Hepatocyte (in vitro differentiated cells): ENCODE measurements at regions not wholly inside any gene's neighbourhood (a gene's known extent, or its start where the extent isn't known, plus 50 kb on each side); places are given as distances from the start of the nearest gene placed in this dataset.
A peak's percentile ranks its signal among the peaks of the same experiment; 100 is the strongest.

Experiments used
- DNase-seq: peaks from one replicate; pipeline ENCODE4 v3.0.0-alpha.2; 2016; ENCODE audit warnings: low spot score
- H2AFZ ChIP-seq: fragments of 200-600 bp; sonication (generic); 2 replicates; pipeline ENCODE4 v1.6.0; 2016; ENCODE audit warnings: antibody characterized with exemption, mild to moderate bottlenecking
- H3K27ac ChIP-seq: fragments of 200-600 bp; sonication (generic); 2 replicates; pipeline ENCODE4 v1.5.1; 2016; ENCODE audit warnings: mild to moderate bottlenecking
- H3K27me3 ChIP-seq: fragments of 200-600 bp; sonication (generic); 2 replicates; pipeline ENCODE4 v1.6.1; 2016
- H3K36me3 ChIP-seq: fragments of 200-600 bp; sonication (generic); replicated peaks from 2 replicates; pipeline ENCODE4 v1.5.1; 2016; ENCODE audit warnings: low read depth; ENCODE audit not compliant: insufficient read depth
- H3K4me1 ChIP-seq: fragments of 200-600 bp; sonication (generic); 2 replicates; pipeline ENCODE4 v1.5.1; 2016; ENCODE audit warnings: mild to moderate bottlenecking, moderate library complexity; ENCODE audit not compliant: insufficient read depth
- H3K4me2 ChIP-seq: fragments of 200-600 bp; sonication (generic); 2 replicates; pipeline ENCODE4 v1.6.0; 2016
- H3K4me3 ChIP-seq: fragments of 200-600 bp; sonication (generic); 2 replicates; pipeline ENCODE4 v1.5.1; 2016; ENCODE audit warnings: mild to moderate bottlenecking
- H3K79me2 ChIP-seq: fragments of 200-600 bp; sonication (generic); 2 replicates; pipeline ENCODE4 v1.6.0; 2017; ENCODE audit warnings: mild to moderate bottlenecking
- H3K9me2 ChIP-seq: fragments of 200-600 bp; sonication (generic); replicated peaks from 2 replicates; pipeline ENCODE4 v1.6.0; 2017; ENCODE audit warnings: mild to moderate bottlenecking; ENCODE audit not compliant: insufficient read depth
- H3K9me3 ChIP-seq: fragments of 200-600 bp; sonication (generic); 2 replicates; pipeline ENCODE4 v1.5.1; 2016; ENCODE audit warnings: low read depth, mild to moderate bottlenecking
- H4K20me1 ChIP-seq: fragments of 200-600 bp; sonication (generic); 2 replicates; pipeline ENCODE4 v1.6.0; 2016; ENCODE audit warnings: mild to moderate bottlenecking; ENCODE audit not compliant: insufficient read depth, poor library complexity, severe bottlenecking
- CTCF ChIP-seq: fragments of 200-600 bp; sonication (generic); IDR thresholded peaks from 2 replicates; pipeline ENCODE4 v1.5.1; 2016; ENCODE audit warnings: antibody characterized with exemption, mild to moderate bottlenecking; ENCODE audit not compliant: poor library complexity
- EZH2 ChIP-seq: fragments of 200-600 bp; sonication (generic); IDR thresholded peaks from 2 replicates; pipeline ENCODE4 v1.6.1; 2016; ENCODE audit warnings: antibody characterized with exemption, mild to moderate bottlenecking, borderline replicate concordance
- EZH2phosphoT487 ChIP-seq: fragments of 200-600 bp; sonication (generic); IDR thresholded peaks from one replicate; pipeline ENCODE4 v1.6.1; 2018; ENCODE audit warnings: antibody characterized with exemption, mild to moderate bottlenecking, low read depth, moderate library complexity; ENCODE audit not compliant: unreplicated experiment, severe bottlenecking
- WGBS: methylation state at CpG from one replicate; pipeline ENCODE4 v1.1.6; 2016; ENCODE audit warnings: low lambda C conversion rate; ENCODE audit errors: missing lambda C conversion rate; 5-methylcytosine and 5-hydroxymethylcytosine counted together

- H3K27ac ChIP-seq = no peak overlapping the region
- no peaks in the 10 kb centered on the region for H3K36me3 ChIP-seq
- no peaks in the 10 kb centered on the region for H4K20me1 ChIP-seq
- H3K9me3 ChIP-seq = no peaks in the 10 kb centered on the region
- TF ChIP-seq CTCF (no peak), EZH2 (no peak), EZH2phosphoT487 (no peak)
- no peak overlapping the region for H3K4me2 ChIP-seq
- 89% methylated on average over 6 of the region's 7 CpGs for WGBS
- no peaks in the 10 kb centered on the region for H3K27me3 ChIP-seq
- H3K4me1 ChIP-seq = peaks cover 5% of the 10 kb centered on the region
- H3K9me2 ChIP-seq = no peaks in the 10 kb centered on the region
- H2AFZ ChIP-seq = no peak overlapping the region
- H3K79me2 ChIP-seq = no peaks in the 10 kb centered on the region
- no peak for DNase-seq
- no peak overlapping the region for H3K4me3 ChIP-seq
These were observed 115.1 kb downstream of the TPRA1 start for GRCh38 chr3:127475391-127475790.

- TF ChIP-seq CTCF (peak; percentile 28), EZH2 (no peak), EZH2phosphoT487 (no peak)
- peak overlapping the region; percentile 48 for H3K4me2 ChIP-seq
- H3K9me3 ChIP-seq = no peaks in the 10 kb centered on the region
- H3K4me3 ChIP-seq = no peak overlapping the region
- no peaks in the 10 kb centered on the region for H3K79me2 ChIP-seq
- no peaks in the 10 kb centered on the region for H3K36me3 ChIP-seq
- no peaks in the 10 kb centered on the region for H3K27me3 ChIP-seq
- H2AFZ ChIP-seq = no peak overlapping the region
- H3K9me2 ChIP-seq = no peaks in the 10 kb centered on the region
- peaks cover 5% of the 10 kb centered on the region for H3K4me1 ChIP-seq
- no peaks in the 10 kb centered on the region for H4K20me1 ChIP-seq
- peak; percentile 49 for DNase-seq
- H3K27ac ChIP-seq = peak overlapping the region; percentile 63
- 46% methylated on average over 10 of the region's 10 CpGs for WGBS
These were observed 117.1 kb downstream of the TPRA1 start for GRCh38 chr3:127473244-127474024.

- Histone ChIP-seq H3K27me3 (no peaks in the 10 kb centered on the region), H3K27ac (no peak overlapping the region), H3K4me2 (no peak overlapping the region), H3K9me3 (no peaks in the 10 kb centered on the region), H4K20me1 (no peaks in the 10 kb centered on the region), H2AFZ (no peak overlapping the region), H3K9me2 (no peaks in the 10 kb centered on the region), H3K4me3 (no peak overlapping the region), H3K79me2 (no peaks in the 10 kb centered on the region), H3K4me1 (peaks cover 5% of the 10 kb centered on the region), H3K36me3 (no peaks in the 10 kb centered on the region)
- 89% methylated on average over 10 of the region's 11 CpGs for WGBS
- no peak for DNase-seq
- no peak for TF ChIP-seq EZH2
- TF ChIP-seq EZH2phosphoT487 = no peak
- no peak for TF ChIP-seq CTCF
These were observed 118.0 kb downstream of the TPRA1 start for GRCh38 chr3:127472506-127472905.
